B cell (primary cell): ENCODE measurements at regions not wholly inside any gene's neighbourhood (a gene's known extent, or its start where the extent isn't known, plus 50 kb on each side); places are given as distances from the start of the nearest gene placed in this dataset.

ENCODE experiments used
- ATAC-seq: fragments of 200-7000 bp; cut with Tn5 transposase; one replicate; pipeline ENCODE4 v1.10.0; 2021; ENCODE audit warnings: low read depth, mild to moderate bottlenecking, moderate number of reproducible peaks, moderate library complexity
- CTCF ChIA-PET: fragments of 350-600 bp; sonication (Branson Sonifier 250); formaldehyde crosslinking; loops from one replicate; lab custom pipeline; 2021; ENCODE audit warnings: antibody characterized with exemption, inconsistent platforms; lab: Charles Lee
- POLR2A ChIA-PET: fragments of 350-600 bp; sonication (Branson Sonifier 250); formaldehyde crosslinking; loops from one replicate; lab custom pipeline; 2021; ENCODE audit warnings: antibody characterized with exemption; lab: Charles Lee
- DNase-seq: peaks from one replicate; pipeline ENCODE4 v3.0.0; 2013
- H2AFZ ChIP-seq: 2 replicates; pipeline ENCODE4 v1.6.1; 2012; ENCODE audit warnings: mild to moderate bottlenecking, low read depth, low read length; ENCODE audit not compliant: insufficient read depth, poor library complexity, severe bottlenecking
- H3K27ac ChIP-seq, 2 donors: 1 replicate in 1 of 2; 2 replicates in 1 of 2; pipeline ENCODE4 v1.5.1; 2012 to 2013; ENCODE audit warnings: low read length in 2 of 2, mild to moderate bottlenecking in 2 of 2, moderate library complexity in 1 of 2
- H3K27me3 ChIP-seq, 4 experiments: fragments of 200-600 bp in 1 of 4; sonication (generic) in 1 of 4; replicated peaks in 1 of 4; 1 replicate in 2 of 4; 2 replicates in 2 of 4; pipeline versions ENCODE4 v1.6.1 to v1.7.0; 2013 to 2016; ENCODE audit warnings: low read length in 3 of 4, mild to moderate bottlenecking in 2 of 4, mixed read lengths in 1 of 4, moderate library complexity in 1 of 4; ENCODE audit not compliant: insufficient read depth in 4 of 4, control insufficient read depth in 3 of 4; ENCODE audit errors: control extremely low read depth in 1 of 4
- H3K36me3 ChIP-seq, 2 experiments: replicated peaks in 1 of 2; 1 replicate in 1 of 2; 2 replicates in 1 of 2; pipeline versions ENCODE4 v1.6.1 to v1.7.1; 2013; ENCODE audit warnings: low read length in 1 of 2; ENCODE audit not compliant: insufficient read depth in 2 of 2, control insufficient read depth in 1 of 2; ENCODE audit errors: control extremely low read depth in 1 of 2, extremely low read depth in 1 of 2
- H3K4me1 ChIP-seq, 2 donors: fragments of 200-600 bp in 1 of 2; sonication (generic) in 1 of 2; 1 replicate in 1 of 2; 2 replicates in 1 of 2; pipeline versions ENCODE4 v1.5.1 to v1.6.1; 2013 to 2017; ENCODE audit warnings: low read length in 2 of 2; ENCODE audit not compliant: control insufficient read depth in 2 of 2, insufficient read depth in 2 of 2
- H3K4me2 ChIP-seq: replicated peaks from 2 replicates; pipeline ENCODE3; 2012; ENCODE audit warnings: mild to moderate bottlenecking, low read depth, low read length; ENCODE audit not compliant: poor library complexity, severe bottlenecking
- H3K4me3 ChIP-seq, 5 experiments: fragments of 200-600 bp in 1 of 5; sonication (generic) in 1 of 5; 1 replicate in 3 of 5; 2 replicates in 2 of 5; pipeline versions ENCODE4 v1.5.1 to v1.7.0; 2011 to 2016; ENCODE audit warnings: low read length in 4 of 5, mild to moderate bottlenecking in 4 of 5, low read depth in 2 of 5, control low read depth in 1 of 5, moderate library complexity in 1 of 5; ENCODE audit not compliant: insufficient read depth in 1 of 5; ENCODE audit errors: control extremely low read depth in 1 of 5, extremely low read depth in 1 of 5
- H3K79me2 ChIP-seq: fragments of 200-600 bp; sonication (generic); one replicate; pipeline ENCODE4 v1.6.0; 2016; ENCODE audit warnings: low read length; ENCODE audit not compliant: control insufficient read depth, insufficient read depth
- H3K9ac ChIP-seq: fragments of 200-600 bp; sonication (generic); 2 replicates; pipeline ENCODE4 v1.6.1; 2017; ENCODE audit warnings: mild to moderate bottlenecking, low read length, moderate library complexity
- H3K9me3 ChIP-seq, 3 donors: one replicate each; pipeline versions ENCODE4 v1.6.1 to v1.7.1; 2013; ENCODE audit warnings: low read length in 2 of 3; ENCODE audit not compliant: control insufficient read depth in 2 of 3, insufficient read depth in 1 of 3; ENCODE audit errors: control extremely low read depth in 1 of 3
- H4K20me1 ChIP-seq: 2 replicates; pipeline ENCODE4 v1.6.0; 2012; ENCODE audit warnings: mild to moderate bottlenecking, low read length; ENCODE audit not compliant: insufficient read depth, control insufficient read depth, poor library complexity, severe bottlenecking
- H3K27ac Mint-ChIP-seq: one replicate; pipeline ENCODE4 v1.8.0; 2021; ENCODE audit warnings: mixed read lengths
- H3K27me3 Mint-ChIP-seq: one replicate; pipeline ENCODE4 v1.8.0; 2021; ENCODE audit warnings: mixed read lengths
- H3K4me1 Mint-ChIP-seq: one replicate; pipeline ENCODE4 v1.8.0; 2021; ENCODE audit warnings: mixed read lengths
- H3K4me3 Mint-ChIP-seq: one replicate; pipeline ENCODE4 v1.8.0; 2021; ENCODE audit warnings: mixed read lengths
- H3K9me3 Mint-ChIP-seq: one replicate; pipeline ENCODE4 v1.8.0; 2022; ENCODE audit warnings: mixed read lengths; ENCODE audit not compliant: insufficient read depth
- EZH2 ChIP-seq: IDR thresholded peaks from 2 replicates; pipeline ENCODE4 v1.6.1; 2012; ENCODE audit warnings: borderline replicate concordance, low read depth, mild to moderate bottlenecking, moderate library complexity, low read length; ENCODE audit not compliant: insufficient read depth, poor library complexity, severe bottlenecking
- WGBS: methylation state at CpG from one replicate; pipeline ENCODE4 v1.1.5; 2013; ENCODE audit warnings: missing lambda C conversion rate; ENCODE audit not compliant: insufficient coverage; 5-methylcytosine and 5-hydroxymethylcytosine counted together
- intact Hi-C: fragments of 100-400 bp; cut with micrococcal nuclease; formaldehyde crosslinking; loops from one replicate; pipeline ENCODE4 v1.10.0; 2022
- TF ChIP-seq, protein P1 (sequence below): fragments of 200-600 bp; IDR thresholded peaks from one replicate; pipeline ENCODE4 v1.8.0; 2022; ENCODE audit warnings: antibody characterized with exemption, mild to moderate bottlenecking

DNA sequence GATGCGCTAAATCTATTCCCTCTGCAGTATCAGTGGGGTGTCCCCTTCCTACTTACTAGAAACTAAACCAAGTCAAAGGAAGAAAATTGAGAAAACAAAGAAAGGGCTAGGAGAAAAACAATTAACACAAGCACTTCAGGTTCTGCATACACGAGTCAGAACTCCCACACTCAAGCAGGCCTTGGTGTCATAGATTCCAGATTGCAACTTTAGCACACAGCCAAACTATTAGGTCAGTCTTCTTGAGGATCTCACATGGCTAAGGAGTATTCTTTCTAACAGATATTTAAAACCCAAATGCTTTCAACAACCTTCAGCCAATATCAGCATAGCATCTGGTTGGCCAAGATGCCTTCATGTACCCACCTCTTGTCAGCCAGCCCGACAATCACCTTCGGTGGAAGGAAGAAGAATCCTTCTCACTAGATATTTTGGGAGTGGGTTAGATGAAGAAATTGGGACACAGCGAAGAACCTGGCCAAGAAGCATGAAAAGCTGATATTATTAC, 340.0 kb downstream of the VPS13C start:
- no peak overlapping the region for H2AFZ ChIP-seq
- intact Hi-C loops: no loop called here
- H3K4me2 ChIP-seq: no peak overlapping the region
- no peaks in the 10 kb centered on the region for H3K9me3 Mint-ChIP-seq
- no peak for ATAC-seq
- H3K27me3 ChIP-seq: no peaks in the 10 kb centered on the region
- no peak overlapping the region for H3K4me3 Mint-ChIP-seq
- no peaks in the 10 kb centered on the region for H3K79me2 ChIP-seq
- H3K4me1 ChIP-seq: no peaks in the 10 kb centered on the region
- H3K4me3 ChIP-seq: no peak overlapping the region
- H4K20me1 ChIP-seq: no peaks in the 10 kb centered on the region
- no peaks in the 10 kb centered on the region for H3K9me3 ChIP-seq
- TF ChIP-seq, protein P1, sequence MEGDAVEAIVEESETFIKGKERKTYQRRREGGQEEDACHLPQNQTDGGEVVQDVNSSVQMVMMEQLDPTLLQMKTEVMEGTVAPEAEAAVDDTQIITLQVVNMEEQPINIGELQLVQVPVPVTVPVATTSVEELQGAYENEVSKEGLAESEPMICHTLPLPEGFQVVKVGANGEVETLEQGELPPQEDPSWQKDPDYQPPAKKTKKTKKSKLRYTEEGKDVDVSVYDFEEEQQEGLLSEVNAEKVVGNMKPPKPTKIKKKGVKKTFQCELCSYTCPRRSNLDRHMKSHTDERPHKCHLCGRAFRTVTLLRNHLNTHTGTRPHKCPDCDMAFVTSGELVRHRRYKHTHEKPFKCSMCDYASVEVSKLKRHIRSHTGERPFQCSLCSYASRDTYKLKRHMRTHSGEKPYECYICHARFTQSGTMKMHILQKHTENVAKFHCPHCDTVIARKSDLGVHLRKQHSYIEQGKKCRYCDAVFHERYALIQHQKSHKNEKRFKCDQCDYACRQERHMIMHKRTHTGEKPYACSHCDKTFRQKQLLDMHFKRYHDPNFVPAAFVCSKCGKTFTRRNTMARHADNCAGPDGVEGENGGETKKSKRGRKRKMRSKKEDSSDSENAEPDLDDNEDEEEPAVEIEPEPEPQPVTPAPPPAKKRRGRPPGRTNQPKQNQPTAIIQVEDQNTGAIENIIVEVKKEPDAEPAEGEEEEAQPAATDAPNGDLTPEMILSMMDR: no peak
- no peak for TF ChIP-seq EZH2
- 67% methylated on average over 1 of the region's 5 CpGs for WGBS
- no peak overlapping the region for H3K27ac ChIP-seq
- ChIA-PET CTCF (no interaction called here), POLR2A (no interaction called here)
- no peaks in the 10 kb centered on the region for H3K4me1 Mint-ChIP-seq
- no peak for DNase-seq
- no peak overlapping the region for H3K27ac Mint-ChIP-seq
- H3K36me3 ChIP-seq: no peaks in the 10 kb centered on the region
- H3K27me3 Mint-ChIP-seq: peaks cover 19% of the 10 kb centered on the region
- no peak overlapping the region for H3K9ac ChIP-seq

GRCh38 chr15:61715082-61715481, 345.2 kb downstream of the VPS13C start:
- no peak overlapping the region for H2AFZ ChIP-seq
- Mint-ChIP-seq H3K27ac (no peak overlapping the region), H3K4me3 (no peak overlapping the region), H3K4me1 (no peaks in the 10 kb centered on the region), H3K27me3 (peaks cover 7% of the 10 kb centered on the region), H3K9me3 (no peaks in the 10 kb centered on the region)
- TF ChIP-seq, protein P1: no peak
- TF ChIP-seq EZH2: no peak
- no peaks in the 10 kb centered on the region for H3K27me3 ChIP-seq
- no peaks in the 10 kb centered on the region for H3K36me3 ChIP-seq
- H3K9me3 ChIP-seq: no peaks in the 10 kb centered on the region
- no peaks in the 10 kb centered on the region for H3K4me1 ChIP-seq
- ChIA-PET POLR2A (no interaction called here), CTCF (no interaction called here)
- no peaks in the 10 kb centered on the region for H4K20me1 ChIP-seq
- ATAC-seq (no peak), DNase-seq (no peak)
- intact Hi-C loops: no loop called here
- H3K4me2 ChIP-seq: no peak overlapping the region
- H3K9ac ChIP-seq: no peak overlapping the region
- H3K79me2 ChIP-seq: no peaks in the 10 kb centered on the region
- no peak overlapping the region for H3K4me3 ChIP-seq
- H3K27ac ChIP-seq: no peak overlapping the region
